GM12878 (cell line): ENCODE measurements at regions not wholly inside any gene's neighbourhood (a gene's known extent, or its start where the extent isn't known, plus 50 kb on each side); places are given as distances from the start of the nearest gene placed in this dataset.

Source experiments
- BMI1 ChIP-seq: fragments of 450-650 bp; IDR thresholded peaks from 2 replicates; pipeline ENCODE4 v1.6.1; 2016; ENCODE audit warnings: mild to moderate bottlenecking, moderate library complexity, borderline replicate concordance
- CREB1 ChIP-seq: IDR thresholded peaks from 2 replicates; pipeline ENCODE4 v1.6.1; 2012; ENCODE audit warnings: low read depth, mild to moderate bottlenecking, inconsistent platforms
- GATAD2B ChIP-seq: fragments of 450-650 bp; conservative IDR thresholded peaks from 2 replicates; pipeline ENCODE4 v1.6.1; 2017; ENCODE audit warnings: low read depth, mild to moderate bottlenecking, moderate library complexity
- POLR2A ChIP-seq: IDR thresholded peaks from 2 replicates; pipeline ENCODE4 v1.6.1; 2011; ENCODE audit warnings: low read depth, mild to moderate bottlenecking, low read length
- RBBP5 ChIP-seq: fragments of 200-600 bp; sonication (generic); conservative IDR thresholded peaks from 2 replicates; pipeline ENCODE4 v1.6.1; 2016
- SMC3 ChIP-seq: IDR thresholded peaks from 2 replicates; pipeline ENCODE4 v1.6.1; 2011; ENCODE audit warnings: low read length, improper control_type of control experiment, borderline replicate concordance
- SPI1 ChIP-seq: IDR thresholded peaks from 2 replicates; pipeline ENCODE4 v1.6.1; 2011; ENCODE audit warnings: low read depth, mild to moderate bottlenecking, low read length, moderate library complexity, borderline replicate concordance; ENCODE audit not compliant: insufficient read depth

- TF ChIP-seq CREB1 (no peak), RBBP5 (no peak), POLR2A (no peak), GATAD2B (no peak), SPI1 (no peak), SMC3 (no peak), BMI1 (no peak)
Observed at GRCh38 chr2:128710242-128710641, 391.6 kb upstream of the HS6ST1 start.
